Spleen (tissue), 7 donors: ENCODE measurements at regions not wholly inside any gene's neighbourhood (a gene's known extent, or its start where the extent isn't known, plus 50 kb on each side); places are given as distances from the start of the nearest gene placed in this dataset.

ENCODE experiments used
- POLR2A ChIP-seq, 3 donors: fragments of 450-650 bp; IDR thresholded peaks; one replicate each; pipeline ENCODE4 v1.5.1; 2017; ENCODE audit warnings: antibody characterized with exemption in 3 of 3, mild to moderate bottlenecking in 1 of 3
- TF ChIP-seq, protein P1 (sequence below), 11 experiments: fragments of 200-600 bp in 7 of 11; fragments of 450-650 bp in 4 of 11; sonication (generic) in 4 of 11; IDR thresholded peaks in 8 of 11; conservative IDR thresholded peaks in 3 of 11; 1 replicate in 7 of 11; 2 replicates in 4 of 11; pipeline versions ENCODE4 v1.4.0 to v1.8.0; 2016 to 2021; ENCODE audit warnings: antibody characterized with exemption in 11 of 11, inconsistent platforms in 4 of 11, mild to moderate bottlenecking in 1 of 11
- donor health status: DM: no; HTN: no; CAD: no; lungs with moderate emphysema.
- donor health status: DM: no; HTN: no; CAD: no.
- donor health status: DM: no; HTN: no; CAD: no.

DNA sequence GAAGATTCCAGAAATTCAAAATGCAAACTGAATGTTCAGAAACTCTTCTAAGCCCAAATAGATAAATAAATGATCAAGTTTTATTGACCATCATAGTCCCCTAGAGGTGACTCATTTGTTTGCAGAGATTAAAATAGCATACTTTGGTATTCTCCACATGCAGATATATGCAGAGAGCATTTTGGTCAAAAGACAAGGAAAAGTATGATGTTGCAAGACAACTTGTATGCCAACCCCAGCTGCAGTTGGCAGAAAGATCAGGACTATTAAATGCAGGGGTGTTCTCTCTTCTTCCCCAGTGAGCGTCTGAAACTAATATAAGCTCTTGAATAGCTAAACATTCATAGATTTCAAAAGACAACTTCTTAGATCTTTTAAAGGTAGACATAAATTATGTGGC lies 404.9 kb downstream of the LTN1 start:
- TF ChIP-seq, protein P1, sequence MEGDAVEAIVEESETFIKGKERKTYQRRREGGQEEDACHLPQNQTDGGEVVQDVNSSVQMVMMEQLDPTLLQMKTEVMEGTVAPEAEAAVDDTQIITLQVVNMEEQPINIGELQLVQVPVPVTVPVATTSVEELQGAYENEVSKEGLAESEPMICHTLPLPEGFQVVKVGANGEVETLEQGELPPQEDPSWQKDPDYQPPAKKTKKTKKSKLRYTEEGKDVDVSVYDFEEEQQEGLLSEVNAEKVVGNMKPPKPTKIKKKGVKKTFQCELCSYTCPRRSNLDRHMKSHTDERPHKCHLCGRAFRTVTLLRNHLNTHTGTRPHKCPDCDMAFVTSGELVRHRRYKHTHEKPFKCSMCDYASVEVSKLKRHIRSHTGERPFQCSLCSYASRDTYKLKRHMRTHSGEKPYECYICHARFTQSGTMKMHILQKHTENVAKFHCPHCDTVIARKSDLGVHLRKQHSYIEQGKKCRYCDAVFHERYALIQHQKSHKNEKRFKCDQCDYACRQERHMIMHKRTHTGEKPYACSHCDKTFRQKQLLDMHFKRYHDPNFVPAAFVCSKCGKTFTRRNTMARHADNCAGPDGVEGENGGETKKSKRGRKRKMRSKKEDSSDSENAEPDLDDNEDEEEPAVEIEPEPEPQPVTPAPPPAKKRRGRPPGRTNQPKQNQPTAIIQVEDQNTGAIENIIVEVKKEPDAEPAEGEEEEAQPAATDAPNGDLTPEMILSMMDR (IDR thresholded peaks at IDR 0.05 in 8 of 11, conservative IDR thresholded peaks at IDR 0.05 in 3 of 11): no peak
- no peak for TF ChIP-seq POLR2A (IDR thresholded peaks at IDR 0.05)
